Cardiac muscle cell (in vitro differentiated cells and primary cell): ENCODE measurements at regions not wholly inside any gene's neighbourhood (a gene's known extent, or its start where the extent isn't known, plus 50 kb on each side); places are given as distances from the start of the nearest gene placed in this dataset.

Source experiments
- DNase-seq, 2 donors: peaks; one replicate each; pipeline versions ENCODE4 v3.0.0 to v3.0.0-alpha.2; 2010 to 2017; ENCODE audit warnings: low read depth in 1 of 2, low spot score in 1 of 2
- H3K27ac ChIP-seq: fragments of 200-600 bp; sonication (generic); 2 replicates; pipeline ENCODE4 v1.5.1; 2016
- H3K27me3 ChIP-seq: fragments of 200-600 bp; sonication (generic); 2 replicates; pipeline ENCODE4 v1.6.0; 2016; ENCODE audit warnings: control low read depth
- H3K36me3 ChIP-seq: fragments of 200-600 bp; sonication (generic); 2 replicates; pipeline ENCODE4 v1.5.1; 2016; ENCODE audit warnings: control low read depth
- H3K4me1 ChIP-seq: fragments of 200-600 bp; sonication (generic); 2 replicates; pipeline ENCODE4 v1.8.1; 2017; ENCODE audit warnings: low read depth, mild to moderate bottlenecking, mixed run types
- H3K4me3 ChIP-seq: fragments of 200-600 bp; sonication (generic); 2 replicates; pipeline ENCODE4 v1.5.1; 2016; ENCODE audit warnings: mild to moderate bottlenecking
- H3K9me3 ChIP-seq: fragments of 200-600 bp; sonication (generic); 2 replicates; pipeline ENCODE4 v1.5.1; 2017; ENCODE audit warnings: low read depth, mild to moderate bottlenecking, control low read depth
- CTCF ChIP-seq: IDR thresholded peaks from 2 replicates; pipeline ENCODE4 v1.5.1; 2012; ENCODE audit warnings: low read depth, mild to moderate bottlenecking, low read length

GRCh38 chr10:4448030-4448429 lies 378.0 kb upstream of the AKR1E2 start:
- DNase-seq, result peak in 1 of 2 donors; percentile 52
- Histone ChIP-seq H3K4me1 (peaks cover under 1% of the 10 kb centered on the region), H3K27me3 (no peaks in the 10 kb centered on the region), H3K4me3 (no peak overlapping the region), H3K9me3 (no peaks in the 10 kb centered on the region), H3K36me3 (no peaks in the 10 kb centered on the region), H3K27ac (no peak overlapping the region)
- TF ChIP-seq CTCF, result no peak

- Histone ChIP-seq H3K4me3 (no peak overlapping the region), H3K27ac (no peak overlapping the region), H3K9me3 (no peaks in the 10 kb centered on the region), H3K27me3 (no peaks in the 10 kb centered on the region), H3K4me1 (no peaks in the 10 kb centered on the region), H3K36me3 (no peaks in the 10 kb centered on the region)
- TF ChIP-seq CTCF, result no peak
- DNase-seq, result no peak
These were observed 382.6 kb upstream of the AKR1E2 start for GRCh38 chr10:4443419-4443818.

- no peak for TF ChIP-seq CTCF
- no peak for DNase-seq
- no peak overlapping the region for H3K27ac ChIP-seq
- H3K4me1 ChIP-seq, result no peaks in the 10 kb centered on the region
- H3K36me3 ChIP-seq, result no peaks in the 10 kb centered on the region
- no peaks in the 10 kb centered on the region for H3K9me3 ChIP-seq
- no peaks in the 10 kb centered on the region for H3K27me3 ChIP-seq
- H3K4me3 ChIP-seq, result no peak overlapping the region
These were observed 383.7 kb upstream of the AKR1E2 start for GRCh38 chr10:4442296-4442695.

- Histone ChIP-seq H3K27me3 (no peaks in the 10 kb centered on the region), H3K4me1 (no peaks in the 10 kb centered on the region), H3K27ac (no peak overlapping the region), H3K9me3 (no peaks in the 10 kb centered on the region), H3K4me3 (no peak overlapping the region), H3K36me3 (no peaks in the 10 kb centered on the region)
- DNase-seq, result no peak
- TF ChIP-seq CTCF, result no peak
These were observed 385.7 kb upstream of the AKR1E2 start for GRCh38 chr10:4440260-4440659.

- Histone ChIP-seq H3K4me1 (no peaks in the 10 kb centered on the region), H3K9me3 (no peaks in the 10 kb centered on the region), H3K4me3 (no peak overlapping the region), H3K36me3 (no peaks in the 10 kb centered on the region), H3K27me3 (no peaks in the 10 kb centered on the region), H3K27ac (no peak overlapping the region)
- no peak for DNase-seq
- no peak for TF ChIP-seq CTCF
These were observed 388.2 kb upstream of the AKR1E2 start for GRCh38 chr10:4437791-4438190.

- Histone ChIP-seq H3K4me3 (no peak overlapping the region), H3K36me3 (no peaks in the 10 kb centered on the region), H3K4me1 (no peaks in the 10 kb centered on the region), H3K27ac (no peak overlapping the region), H3K27me3 (no peaks in the 10 kb centered on the region), H3K9me3 (no peaks in the 10 kb centered on the region)
- no peak for DNase-seq
- TF ChIP-seq CTCF, result no peak
These were observed 388.9 kb upstream of the AKR1E2 start for GRCh38 chr10:4437061-4437460.
